NCI-H2196 treated with DMSO at 0.1 percent for 48 hours (cell line): ENCODE measurements at regions not wholly inside any gene's neighbourhood (a gene's known extent, or its start where the extent isn't known, plus 50 kb on each side); places are given as distances from the start of the nearest gene placed in this dataset.

Experiments used
- DNase-seq: peaks from one replicate; lab custom pipeline; 2025; ENCODE audit not compliant: unreplicated experiment; lab: John Stamatoyannopoulos, UW

GRCh38 chr3:104519468-104520227 is 847.1 kb upstream of the ALCAM start:
- DNase-seq = no peak

GRCh38 chr3:104520228-104520655 is 846.5 kb upstream of the ALCAM start:
- no peak for DNase-seq

GRCh38 chr3:104521606-104522336 is 844.9 kb upstream of the ALCAM start:
- DNase-seq = no peak

- DNase-seq = no peak
These were observed 843.6 kb upstream of the ALCAM start for GRCh38 chr3:104523136-104523535.

- DNase-seq = no peak
These were observed 839.8 kb upstream of the ALCAM start for GRCh38 chr3:104526901-104527401.

GRCh38 chr3:104530934-104531333 is 835.8 kb upstream of the ALCAM start:
- no peak for DNase-seq

GRCh38 chr3:104536715-104537114 is 830.0 kb upstream of the ALCAM start:
- DNase-seq = no peak

GRCh38 chr3:104537323-104537722 is 829.4 kb upstream of the ALCAM start:
- no peak for DNase-seq

- no peak for DNase-seq
These were observed 820.4 kb upstream of the ALCAM start for GRCh38 chr3:104546301-104546700.

- DNase-seq = no peak
These were observed 819.7 kb upstream of the ALCAM start for GRCh38 chr3:104547031-104547430.

GRCh38 chr3:104548401-104548800 is 818.3 kb upstream of the ALCAM start:
- DNase-seq = no peak

GRCh38 chr3:104549099-104549714 is 817.5 kb upstream of the ALCAM start:
- no peak for DNase-seq

- no peak for DNase-seq
These were observed 813.6 kb upstream of the ALCAM start for GRCh38 chr3:104553121-104553520.

GRCh38 chr3:104554425-104554824 is 812.3 kb upstream of the ALCAM start:
- DNase-seq = no peak

GRCh38 chr3:104555728-104556127 is 811.0 kb upstream of the ALCAM start:
- no peak for DNase-seq

GRCh38 chr3:104556372-104557078 is 810.2 kb upstream of the ALCAM start:
- DNase-seq = no peak

- DNase-seq = no peak
These were observed 805.4 kb upstream of the ALCAM start for GRCh38 chr3:104561324-104561723.

GRCh38 chr3:104564045-104564643 is 802.6 kb upstream of the ALCAM start:
- no peak for DNase-seq

GRCh38 chr3:104566054-104566453 is 800.7 kb upstream of the ALCAM start:
- no peak for DNase-seq

GRCh38 chr3:104575634-104576033 is 791.1 kb upstream of the ALCAM start:
- no peak for DNase-seq

GRCh38 chr3:104578558-104578957 is 788.2 kb upstream of the ALCAM start:
- DNase-seq = no peak
